ENCODE measurements at regions not wholly inside any gene's neighbourhood (a gene's known extent, or its start where the extent isn't known, plus 50 kb on each side); places are given as distances from the start of the nearest gene placed in this dataset.

DNA sequence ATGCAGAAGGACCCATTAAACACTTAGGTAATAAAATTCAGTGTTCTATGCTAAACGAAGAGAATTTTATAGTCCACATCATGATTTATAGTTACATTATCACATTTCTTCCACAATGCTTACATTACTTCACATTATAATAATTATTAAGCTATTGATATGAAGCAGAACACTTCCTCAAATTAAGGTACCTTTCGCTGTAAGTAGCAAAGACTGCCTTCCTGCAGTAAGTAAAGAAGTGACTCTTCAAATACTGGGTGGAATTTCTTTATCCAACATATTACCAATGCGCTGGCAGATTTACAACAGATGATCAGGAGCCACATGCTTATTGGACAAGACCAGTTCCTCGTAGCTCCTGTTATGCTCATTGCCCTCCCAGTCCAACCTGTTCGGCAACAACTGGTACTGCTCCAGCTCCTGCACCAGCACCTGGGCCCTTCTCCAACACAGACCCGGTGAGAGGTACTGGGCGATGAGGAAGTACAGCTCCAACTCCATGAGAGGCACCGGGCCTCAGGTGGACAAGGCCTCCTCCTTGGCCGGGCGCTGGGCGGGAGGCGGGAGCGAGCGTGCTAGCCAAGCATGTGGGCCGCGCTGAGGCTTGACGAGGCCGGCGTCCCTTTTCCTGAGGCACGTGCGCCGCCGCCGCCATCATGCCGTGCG, 210.7 kb upstream of the ATP2B1 start:
- no peak for DNase-seq
- H3K9me3 Mint-ChIP-seq = no peaks in the 10 kb centered on the region
- H3K4me1 Mint-ChIP-seq (ENCODE audit: low read depth in 2 of 2) = peaks cover 6 to 7% of the 10 kb centered on the region in 2 donors
- H3K27ac Mint-ChIP-seq = no peak overlapping the region
- no peak for ATAC-seq (replicated peaks)
- no peaks in the 10 kb centered on the region for H3K36me3 Mint-ChIP-seq (ENCODE audit: insufficient read depth)
- H3K27me3 Mint-ChIP-seq = no peaks in the 10 kb centered on the region
- no peak overlapping the region for H3K4me3 Mint-ChIP-seq

DNA sequence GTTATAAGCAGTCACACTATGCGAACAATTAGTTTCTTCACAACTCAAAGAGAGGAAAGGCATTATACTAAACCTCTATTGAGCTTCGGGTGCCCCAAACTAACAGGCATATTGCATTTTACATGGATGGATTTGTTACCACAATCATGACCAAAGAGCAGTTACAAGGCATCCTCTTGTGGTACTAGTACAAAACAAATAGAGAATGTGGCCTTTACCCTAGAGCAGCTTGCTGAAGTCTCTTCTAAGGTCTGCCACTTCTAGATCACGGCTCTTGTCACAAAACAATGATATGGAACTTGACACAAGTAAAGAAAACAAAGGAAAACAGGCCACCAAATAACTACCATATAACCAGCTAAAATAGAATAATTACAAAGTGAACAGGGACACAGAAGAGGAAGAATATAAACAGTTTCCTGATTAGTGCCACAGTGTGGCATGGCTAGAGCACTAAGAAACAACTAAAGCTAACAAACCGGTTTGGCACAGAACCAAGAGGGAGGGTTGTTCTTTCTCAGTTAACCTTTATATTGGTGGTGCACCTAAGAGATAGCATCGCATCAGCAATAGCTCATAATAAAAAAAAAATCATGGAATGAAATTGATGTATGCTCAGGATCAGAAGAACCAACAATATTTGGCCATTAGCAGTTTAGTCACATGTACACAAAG, 209.7 kb upstream of the ATP2B1 start:
- H3K4me3 Mint-ChIP-seq = no peak overlapping the region
- ATAC-seq (replicated peaks) (peak; percentile 32), DNase-seq (no peak)
- no peaks in the 10 kb centered on the region for H3K27me3 Mint-ChIP-seq
- H3K9me3 Mint-ChIP-seq = no peaks in the 10 kb centered on the region
- H3K27ac Mint-ChIP-seq = peak overlapping the region; percentile 64 to 65
- peaks cover 6 to 7% of the 10 kb centered on the region in 2 donors for H3K4me1 Mint-ChIP-seq (ENCODE audit: low read depth in 2 of 2)
- no peaks in the 10 kb centered on the region for H3K36me3 Mint-ChIP-seq (ENCODE audit: insufficient read depth)

DNA sequence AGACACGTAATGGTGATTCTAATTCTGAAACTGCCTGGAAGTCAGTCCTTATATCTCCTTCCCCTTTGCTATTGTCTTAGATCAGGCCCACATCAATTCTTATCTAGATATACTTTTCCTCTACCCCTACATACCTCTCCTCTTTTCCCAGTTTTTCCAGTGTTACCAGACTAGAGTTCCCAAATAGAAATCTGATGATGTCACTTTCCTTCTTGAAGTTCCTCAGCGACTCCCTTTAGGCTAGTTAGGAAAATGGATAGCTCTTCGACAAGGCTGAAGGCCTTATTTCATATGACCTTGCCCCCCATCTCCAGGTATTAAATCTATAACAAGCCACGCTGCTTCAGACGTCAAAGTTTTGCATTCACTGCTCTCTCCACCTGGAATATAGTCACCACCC, 201.1 kb upstream of the ATP2B1 start:
- Mint-ChIP-seq H3K9me3 (no peaks in the 10 kb centered on the region), H3K36me3 (ENCODE audit: insufficient read depth) (no peaks in the 10 kb centered on the region), H3K4me3 (no peak overlapping the region), H3K27ac (no peak overlapping the region), H3K27me3 (no peaks in the 10 kb centered on the region), H3K4me1 (ENCODE audit: low read depth in 2 of 2) (no peaks in the 10 kb centered on the region)
- ATAC-seq (replicated peaks) (no peak), DNase-seq (no peak)

DNA sequence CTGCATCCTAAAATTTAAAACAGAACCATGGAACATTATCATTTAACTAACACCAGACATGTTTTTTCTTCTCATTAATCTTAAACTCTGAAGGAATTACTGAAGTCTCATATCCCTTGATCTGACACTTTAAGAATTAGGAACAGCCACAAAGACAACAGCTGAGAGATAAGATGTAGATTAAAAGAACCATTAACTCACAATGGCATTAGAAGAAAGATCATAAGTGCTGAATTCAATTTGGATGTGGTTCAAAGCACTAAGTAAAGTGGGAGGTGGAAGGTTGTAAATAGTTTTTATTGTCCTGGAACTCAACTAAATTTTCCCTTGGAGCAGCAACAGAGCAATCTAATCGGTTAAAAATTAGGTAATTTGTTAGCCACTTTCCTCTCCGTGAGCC, 199.0 kb upstream of the ATP2B1 start:
- no peaks in the 10 kb centered on the region for H3K36me3 Mint-ChIP-seq (ENCODE audit: insufficient read depth)
- H3K27ac Mint-ChIP-seq = no peak overlapping the region
- ATAC-seq (replicated peaks) = no peak
- H3K27me3 Mint-ChIP-seq = no peaks in the 10 kb centered on the region
- no peak for DNase-seq
- no peaks in the 10 kb centered on the region for H3K9me3 Mint-ChIP-seq
- H3K4me1 Mint-ChIP-seq (ENCODE audit: low read depth in 2 of 2) = peaks cover 0 to 2% of the 10 kb centered on the region in 2 donors
- no peak overlapping the region for H3K4me3 Mint-ChIP-seq

DNA sequence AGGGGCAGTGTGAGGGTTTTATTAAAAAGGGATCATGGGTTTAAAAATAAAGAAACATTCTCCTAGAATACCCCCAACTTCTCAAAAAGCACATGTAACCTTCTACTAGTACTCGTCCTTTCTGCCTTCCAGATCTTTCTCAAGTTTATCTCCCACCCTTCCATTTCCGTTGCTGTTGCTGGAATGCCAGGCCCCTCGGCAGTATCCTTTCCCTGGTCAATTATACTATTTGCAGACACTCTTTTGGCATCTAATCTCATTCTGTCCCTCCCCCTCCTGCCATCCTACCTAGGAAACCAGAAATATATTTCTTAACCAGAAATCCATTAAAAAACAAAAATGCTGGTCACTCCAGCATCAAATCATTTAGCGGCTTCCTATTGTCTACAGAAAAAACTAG, 198.2 kb upstream of the ATP2B1 start:
- no peaks in the 10 kb centered on the region for H3K36me3 Mint-ChIP-seq (ENCODE audit: insufficient read depth)
- DNase-seq (no peak), ATAC-seq (replicated peaks) (no peak)
- no peak overlapping the region for H3K4me3 Mint-ChIP-seq
- H3K4me1 Mint-ChIP-seq (ENCODE audit: low read depth in 2 of 2) = peaks cover 0 to 2% of the 10 kb centered on the region in 2 donors
- H3K9me3 Mint-ChIP-seq = no peaks in the 10 kb centered on the region
- H3K27ac Mint-ChIP-seq = no peak overlapping the region
- no peaks in the 10 kb centered on the region for H3K27me3 Mint-ChIP-seq

DNA sequence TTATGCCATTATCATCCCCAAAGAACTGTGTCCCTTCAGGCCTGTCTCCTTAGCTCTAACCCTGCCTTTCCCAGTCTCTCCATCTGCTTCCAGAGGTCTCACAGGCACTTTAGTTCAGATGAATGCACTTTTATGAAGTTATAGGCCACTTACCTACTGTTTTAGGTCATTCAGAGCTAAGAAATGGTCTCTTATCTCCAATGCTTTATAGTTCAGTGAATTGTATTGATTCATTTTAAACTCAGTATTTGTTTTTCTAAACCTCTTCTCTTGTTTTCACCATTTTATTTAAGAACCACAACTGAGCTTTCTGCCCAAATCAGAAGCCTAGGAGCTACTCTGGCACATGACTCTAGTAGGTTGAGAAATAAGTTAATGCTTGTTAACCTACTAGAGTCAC, 197.5 kb upstream of the ATP2B1 start:
- peaks cover 0 to 2% of the 10 kb centered on the region in 2 donors for H3K9me3 Mint-ChIP-seq
- no peak for ATAC-seq (replicated peaks)
- no peaks in the 10 kb centered on the region for H3K27me3 Mint-ChIP-seq
- H3K36me3 Mint-ChIP-seq (ENCODE audit: insufficient read depth) = no peaks in the 10 kb centered on the region
- peaks cover 0 to 3% of the 10 kb centered on the region in 2 donors for H3K4me1 Mint-ChIP-seq (ENCODE audit: low read depth in 2 of 2)
- H3K27ac Mint-ChIP-seq = no peak overlapping the region
- no peak for DNase-seq
- no peak overlapping the region for H3K4me3 Mint-ChIP-seq

DNA sequence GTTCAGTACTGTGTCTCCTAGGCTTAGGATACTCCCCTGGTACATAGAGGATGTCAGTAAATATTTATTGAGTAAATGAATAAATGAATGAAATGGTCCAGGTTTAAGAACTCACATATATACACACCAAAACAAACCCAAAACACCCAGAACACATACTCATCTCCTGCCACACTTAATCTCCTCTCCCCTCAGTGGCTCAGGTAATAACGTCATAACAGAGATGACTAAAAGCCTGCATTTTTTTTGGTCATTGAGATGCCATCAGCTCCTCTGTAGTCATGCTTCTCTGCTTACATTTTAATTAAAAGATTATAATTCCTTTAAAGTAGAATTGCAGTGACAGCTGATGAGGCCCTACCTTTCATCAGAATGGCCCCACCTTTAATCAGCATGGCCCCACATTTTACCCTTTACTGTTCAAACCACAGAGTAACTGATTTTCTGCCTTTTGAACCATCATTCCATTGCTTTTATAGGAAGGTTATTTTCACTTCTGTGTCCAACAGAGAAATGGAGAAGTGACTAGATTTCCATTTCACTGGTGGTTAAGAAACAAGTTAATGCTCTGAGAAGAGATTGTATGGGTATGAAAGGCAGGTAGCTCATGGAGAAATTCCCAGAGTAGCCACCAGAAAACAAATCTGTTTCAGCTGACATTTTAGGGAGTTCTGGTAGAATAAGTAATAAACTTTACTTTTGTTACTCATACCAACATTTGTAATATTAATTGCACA, 193.4 kb upstream of the ATP2B1 start:
- H3K4me1 Mint-ChIP-seq (ENCODE audit: low read depth in 2 of 2) = peaks cover 0 to 5% of the 10 kb centered on the region in 2 donors
- H3K36me3 Mint-ChIP-seq (ENCODE audit: insufficient read depth) = no peaks in the 10 kb centered on the region
- no peak overlapping the region for H3K4me3 Mint-ChIP-seq
- H3K27ac Mint-ChIP-seq = no peak overlapping the region
- ATAC-seq (replicated peaks) = no peak
- H3K27me3 Mint-ChIP-seq = no peaks in the 10 kb centered on the region
- peaks cover 0 to 5% of the 10 kb centered on the region in 2 donors for H3K9me3 Mint-ChIP-seq
- DNase-seq = no peak

DNA sequence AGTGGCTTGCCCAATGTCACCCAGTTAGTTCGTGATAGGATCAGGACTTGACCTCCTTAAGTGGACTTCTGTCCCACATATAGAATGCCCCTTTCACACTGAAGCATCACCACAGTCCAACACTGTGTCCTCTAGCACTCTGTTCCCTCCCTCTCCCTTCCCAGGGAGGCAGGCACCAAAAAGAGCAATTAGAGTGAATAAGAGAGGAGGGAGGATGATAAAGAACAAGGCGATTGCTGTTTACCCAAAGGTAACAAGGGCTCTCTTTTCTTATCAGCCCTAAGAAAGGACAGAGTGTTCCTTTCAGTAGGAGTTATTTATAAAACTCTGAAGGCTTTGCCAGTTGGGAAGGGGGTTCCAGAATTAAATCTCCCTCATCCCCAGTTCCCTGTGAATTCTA, 192.7 kb upstream of the ATP2B1 start:
- no peaks in the 10 kb centered on the region for H3K27me3 Mint-ChIP-seq
- H3K4me1 Mint-ChIP-seq (ENCODE audit: low read depth in 2 of 2) = peaks cover 0 to 5% of the 10 kb centered on the region in 2 donors
- H3K36me3 Mint-ChIP-seq (ENCODE audit: insufficient read depth) = no peaks in the 10 kb centered on the region
- DNase-seq (no peak), ATAC-seq (replicated peaks) (no peak)
- no peak overlapping the region for H3K27ac Mint-ChIP-seq
- H3K4me3 Mint-ChIP-seq = no peak overlapping the region
- H3K9me3 Mint-ChIP-seq = peaks cover 0 to 5% of the 10 kb centered on the region in 2 donors

DNA sequence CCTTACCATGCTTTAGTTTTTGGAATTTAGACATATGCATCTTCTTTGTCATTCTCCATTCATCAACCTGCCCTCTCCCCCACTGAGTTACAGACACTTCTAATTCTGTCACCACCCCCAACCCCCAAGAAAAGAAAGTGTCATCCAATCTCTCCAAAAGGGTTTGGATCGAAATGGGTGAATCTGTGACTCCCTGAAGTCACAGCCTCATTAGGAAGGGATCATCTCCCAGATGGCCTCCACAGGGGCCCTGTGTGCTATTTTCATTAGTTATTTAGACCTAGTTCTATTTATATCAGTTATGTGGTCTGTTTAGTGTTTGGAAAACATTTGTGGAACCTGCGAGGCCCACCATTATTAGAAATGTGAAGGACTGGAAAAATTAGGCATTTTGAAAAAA, 191.0 kb upstream of the ATP2B1 start:
- no peak for ATAC-seq (replicated peaks)
- Mint-ChIP-seq H3K4me3 (no peak overlapping the region), H3K4me1 (ENCODE audit: low read depth in 2 of 2) (peaks cover 0 to 5% of the 10 kb centered on the region in 2 donors), H3K27ac (no peak overlapping the region), H3K36me3 (ENCODE audit: insufficient read depth) (no peaks in the 10 kb centered on the region), H3K27me3 (no peaks in the 10 kb centered on the region), H3K9me3 (peaks cover 0 to 5% of the 10 kb centered on the region in 2 donors)
- no peak for DNase-seq

DNA sequence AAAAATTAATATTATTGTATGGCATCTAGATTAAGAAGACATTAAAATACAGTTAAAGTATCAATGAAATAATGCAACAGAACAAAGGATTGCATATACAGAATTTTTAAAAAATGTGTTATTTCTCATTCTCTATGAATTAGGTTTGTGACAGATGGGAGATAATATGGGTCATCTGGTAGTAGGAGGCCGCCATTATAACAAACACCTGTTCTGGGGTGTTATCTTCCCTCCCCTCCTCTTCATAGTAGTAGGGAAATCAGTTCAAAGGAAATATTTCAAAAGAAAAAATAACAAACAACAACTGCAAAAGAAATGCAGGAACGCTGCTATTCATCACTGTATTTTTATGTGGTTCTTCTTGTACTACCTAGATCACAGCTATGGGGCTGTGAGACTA, 187.0 kb upstream of the ATP2B1 start:
- no peaks in the 10 kb centered on the region for H3K36me3 Mint-ChIP-seq (ENCODE audit: insufficient read depth)
- no peaks in the 10 kb centered on the region for H3K27me3 Mint-ChIP-seq
- no peak overlapping the region for H3K4me3 Mint-ChIP-seq
- DNase-seq (no peak), ATAC-seq (replicated peaks) (no peak)
- peaks cover 5 to 6% of the 10 kb centered on the region in 2 donors for H3K4me1 Mint-ChIP-seq (ENCODE audit: low read depth in 2 of 2)
- peaks cover 0 to 3% of the 10 kb centered on the region in 2 donors for H3K9me3 Mint-ChIP-seq
- no peak overlapping the region for H3K27ac Mint-ChIP-seq

DNA sequence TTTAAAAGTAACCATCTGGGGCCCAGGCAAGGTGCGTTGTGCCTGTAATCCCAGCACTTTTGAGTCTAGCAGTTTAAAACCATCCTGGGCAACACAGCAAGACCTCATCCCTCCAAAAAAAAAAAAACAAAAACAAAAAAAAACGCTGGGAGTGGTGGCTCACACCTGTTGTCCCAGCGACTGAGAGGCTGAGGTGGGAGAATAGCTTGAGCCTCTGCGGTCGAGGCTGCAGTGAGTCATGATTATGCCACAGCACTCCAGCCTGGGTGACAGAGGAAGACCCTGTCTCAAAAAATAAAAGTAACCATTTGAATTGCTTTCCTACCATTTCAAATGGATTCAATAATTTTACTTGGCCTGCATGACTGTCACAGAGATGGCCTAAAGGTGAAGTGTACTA, 186.5 kb upstream of the ATP2B1 start:
- Mint-ChIP-seq H3K9me3 (peaks cover 0 to 4% of the 10 kb centered on the region in 2 donors), H3K36me3 (ENCODE audit: insufficient read depth) (no peaks in the 10 kb centered on the region), H3K4me1 (ENCODE audit: low read depth in 2 of 2) (peaks cover 5 to 6% of the 10 kb centered on the region in 2 donors), H3K4me3 (no peak overlapping the region), H3K27ac (no peak overlapping the region), H3K27me3 (no peaks in the 10 kb centered on the region)
- DNase-seq (no peak), ATAC-seq (replicated peaks) (no peak)

DNA sequence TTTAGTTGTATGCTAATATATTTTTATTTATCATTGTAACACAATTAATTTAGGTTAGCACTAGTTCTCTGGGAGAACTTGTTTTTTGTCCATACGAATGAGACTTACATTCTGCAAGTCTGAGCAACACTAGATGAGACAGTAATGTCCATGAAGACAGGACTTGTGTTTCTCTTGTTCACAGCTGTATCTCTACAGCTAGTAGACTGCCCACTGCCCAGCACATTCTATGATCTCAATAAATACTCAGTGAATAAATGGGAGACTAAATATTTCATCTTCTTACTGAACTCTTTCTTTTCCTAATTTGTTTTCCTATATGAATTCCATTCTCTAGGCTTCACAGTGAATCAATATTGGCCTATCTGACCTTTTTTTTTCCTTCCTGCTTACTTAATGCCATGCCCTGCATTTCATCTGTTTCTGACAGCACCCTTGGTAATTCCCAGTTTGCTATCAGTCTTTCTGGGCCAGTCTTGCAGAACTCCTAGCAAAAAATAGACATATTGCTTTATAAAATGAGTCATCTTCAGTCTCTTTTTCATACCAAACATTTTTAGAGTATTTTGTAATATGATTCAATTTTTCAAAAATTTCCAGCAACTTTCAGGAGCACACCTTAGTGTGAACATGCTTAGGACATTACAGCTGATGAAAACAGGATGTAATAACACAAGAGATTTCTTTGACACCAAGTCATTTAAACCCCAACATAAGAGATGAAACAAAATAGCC, 185.5 kb upstream of the ATP2B1 start:
- no peak overlapping the region for H3K4me3 Mint-ChIP-seq
- peaks cover 5 to 6% of the 10 kb centered on the region in 2 donors for H3K4me1 Mint-ChIP-seq (ENCODE audit: low read depth in 2 of 2)
- H3K27ac Mint-ChIP-seq = no peak overlapping the region
- ATAC-seq (replicated peaks) = no peak
- DNase-seq = no peak
- H3K36me3 Mint-ChIP-seq (ENCODE audit: insufficient read depth) = no peaks in the 10 kb centered on the region
- peaks cover 0 to 4% of the 10 kb centered on the region in 2 donors for H3K9me3 Mint-ChIP-seq
- H3K27me3 Mint-ChIP-seq = no peaks in the 10 kb centered on the region

DNA sequence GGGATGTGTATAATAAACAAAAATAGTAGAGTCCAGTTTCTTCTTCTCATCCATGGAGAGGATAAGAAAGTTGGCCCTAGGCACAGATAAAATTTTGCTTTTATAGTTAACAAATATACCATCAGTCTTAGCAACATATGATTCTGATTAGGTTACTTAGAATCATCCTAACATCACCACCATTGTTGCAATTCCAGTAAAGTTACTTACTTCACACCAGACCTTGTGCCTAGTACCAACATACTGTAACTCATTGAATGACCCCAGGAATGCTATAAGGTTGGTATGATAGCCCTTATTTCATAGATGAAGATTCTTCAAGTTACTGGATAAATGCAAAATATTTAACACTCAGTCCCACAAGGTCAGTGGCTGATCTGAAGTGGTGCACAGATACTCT, 183.8 kb upstream of the ATP2B1 start:
- ATAC-seq (replicated peaks) = no peak
- Mint-ChIP-seq H3K27me3 (no peaks in the 10 kb centered on the region), H3K9me3 (peaks cover 0 to 4% of the 10 kb centered on the region in 2 donors), H3K36me3 (ENCODE audit: insufficient read depth) (no peaks in the 10 kb centered on the region), H3K27ac (no peak overlapping the region), H3K4me3 (no peak overlapping the region), H3K4me1 (ENCODE audit: low read depth in 2 of 2) (peaks cover 5 to 6% of the 10 kb centered on the region in 2 donors)
- DNase-seq = no peak
